NCI-H446 (cell line): ENCODE measurements at regions not wholly inside any gene's neighbourhood (a gene's known extent, or its start where the extent isn't known, plus 50 kb on each side); places are given as distances from the start of the nearest gene placed in this dataset.

Experiments used
- DNase-seq, 2 experiments: peaks; one replicate each; lab custom pipeline; 2025; lab: John Stamatoyannopoulos, UW

GRCh38 chr6:92945799-92946198 is 473.6 kb downstream of the EPHA7 start:
- no peak for DNase-seq

- DNase-seq = no peak
Observed at GRCh38 chr6:92944132-92944531, 475.2 kb downstream of the EPHA7 start.

- no peak for DNase-seq
Observed at GRCh38 chr6:92942549-92942948, 476.8 kb downstream of the EPHA7 start.

- DNase-seq = no peak
Observed at GRCh38 chr6:92934625-92935024, 484.7 kb downstream of the EPHA7 start.

- DNase-seq = no peak
Observed at GRCh38 chr6:92930171-92930570, 489.2 kb downstream of the EPHA7 start.

GRCh38 chr6:92922216-92922806 is 497.0 kb downstream of the EPHA7 start:
- DNase-seq = no peak

GRCh38 chr6:92915466-92915865 is 503.9 kb downstream of the EPHA7 start:
- no peak for DNase-seq

- DNase-seq = no peak
Observed at GRCh38 chr6:92911301-92911700, 508.1 kb downstream of the EPHA7 start.

GRCh38 chr6:92910646-92911045 is 508.7 kb downstream of the EPHA7 start:
- DNase-seq = no peak

- DNase-seq = no peak
Observed at GRCh38 chr6:92906385-92906784, 513.0 kb downstream of the EPHA7 start.

GRCh38 chr6:92893741-92894140 is 525.6 kb downstream of the EPHA7 start:
- DNase-seq = no peak

GRCh38 chr6:92892626-92893170 is 526.7 kb downstream of the EPHA7 start:
- no peak for DNase-seq

- no peak for DNase-seq
Observed at GRCh38 chr6:92888316-92888715, 531.0 kb downstream of the EPHA7 start.

- no peak for DNase-seq
Observed at GRCh38 chr6:92887871-92888270, 531.5 kb downstream of the EPHA7 start.

GRCh38 chr6:92879526-92879925 is 539.8 kb downstream of the EPHA7 start:
- no peak for DNase-seq

GRCh38 chr6:92864966-92865555 is 554.3 kb downstream of the EPHA7 start:
- DNase-seq = no peak

- no peak for DNase-seq
Observed at GRCh38 chr6:92849636-92850035, 569.7 kb downstream of the EPHA7 start.

GRCh38 chr6:92848901-92849300 is 570.5 kb downstream of the EPHA7 start:
- no peak for DNase-seq

GRCh38 chr6:92848459-92848858 is 570.9 kb downstream of the EPHA7 start:
- DNase-seq = no peak

GRCh38 chr6:92847988-92848387 is 571.4 kb downstream of the EPHA7 start:
- no peak for DNase-seq

- no peak for DNase-seq
Observed at GRCh38 chr6:92840246-92840930, 579.0 kb downstream of the EPHA7 start.

- no peak for DNase-seq
Observed at GRCh38 chr6:92828788-92829187, 590.6 kb downstream of the EPHA7 start.

GRCh38 chr6:92827104-92827503 is 592.3 kb downstream of the EPHA7 start:
- no peak for DNase-seq
